ENCODE measurements at regions not wholly inside any gene's neighbourhood (a gene's known extent, or its start where the extent isn't known, plus 50 kb on each side); places are given as distances from the start of the nearest gene placed in this dataset.

DNA sequence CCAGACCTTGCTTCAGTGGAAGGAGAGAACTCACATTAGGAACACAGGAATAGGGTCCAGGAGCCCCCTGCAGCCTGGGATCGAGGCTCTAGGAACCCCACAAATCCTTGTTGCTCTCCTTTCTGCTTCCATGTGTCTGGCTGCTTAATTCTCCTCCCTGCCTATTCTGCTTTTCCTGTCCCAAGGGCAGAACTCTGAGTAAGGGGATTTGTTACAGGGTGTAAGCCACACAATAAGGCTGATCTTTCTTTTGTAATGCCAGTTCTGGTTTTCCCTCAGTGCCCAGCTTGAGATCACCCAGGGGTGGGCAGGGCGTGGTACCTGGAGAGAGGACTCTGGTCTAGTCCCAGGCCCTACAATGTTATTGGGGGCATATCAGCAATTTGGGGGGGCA, 119.6 kb upstream of the MGAT5 start:
- no peak for DNase-seq (ENCODE audit: low spot score)
- H3K4me2 ChIP-seq (ENCODE audit: insufficient read depth, low read length, poor library complexity, severe bottlenecking) = no peak overlapping the region
- H3K4me3 ChIP-seq (ENCODE audit: low read length in 2 of 2) = no peak overlapping the region
- no peak overlapping the region for H3K23ac ChIP-seq (ENCODE audit: low read depth, low read length, poor library complexity)
- no CpG with 5 or more reads among the region's 2 CpGs for WGBS, 2 donors (ENCODE audit: extremely low coverage in 2 of 2, insufficient read length in 2 of 2, insufficient replicate concordance in 1 of 2)
- H3K18ac ChIP-seq (ENCODE audit: low read length) = no peak overlapping the region
- no peak overlapping the region for H2BK15ac ChIP-seq (ENCODE audit: low read length)
- H3K4ac ChIP-seq (ENCODE audit: low read length) = no peak overlapping the region
- peaks cover 0 to 10% of the 10 kb centered on the region in 2 donors for H3K4me1 ChIP-seq (ENCODE audit: control insufficient read depth in 2 of 2, insufficient read depth in 1 of 2, low read depth in 1 of 2, low read length in 2 of 2)
- H3K9me3 ChIP-seq (replicated peaks in 1 of 2; ENCODE audit: control insufficient read depth in 2 of 2, insufficient read depth in 1 of 2, low read depth in 1 of 2, low read length in 2 of 2) = peaks cover 2 to 4% of the 10 kb centered on the region in 2 donors
- H3K79me1 ChIP-seq (ENCODE audit: low read depth, low read length) = peaks cover 11% of the 10 kb centered on the region
- H3K36me3 ChIP-seq (replicated peaks in 1 of 2; ENCODE audit: control insufficient read depth in 2 of 2, insufficient read depth in 2 of 2, low read length in 2 of 2) = peaks cover 2 to 8% of the 10 kb centered on the region in 2 donors
- no peak overlapping the region for H2BK12ac ChIP-seq (ENCODE audit: low read length)
- H2BK120ac ChIP-seq (ENCODE audit: low read depth, low read length) = no peak overlapping the region
- H3K27me3 ChIP-seq (ENCODE audit: control insufficient read depth in 3 of 3, insufficient read depth in 3 of 3, low read depth in 1 of 3, low read length in 3 of 3) = no peaks in the 10 kb centered on the region
- H3K27ac ChIP-seq (replicated peaks; ENCODE audit: low read length) = no peak overlapping the region
- H2AFZ ChIP-seq (ENCODE audit: low read length) = no peak overlapping the region
- no peak overlapping the region for H3K9ac ChIP-seq (ENCODE audit: low read depth, low read length, poor library complexity)
- H4K8ac ChIP-seq (ENCODE audit: low read depth, low read length) = no peak overlapping the region
- H2BK5ac ChIP-seq (ENCODE audit: low read length) = no peak overlapping the region
- no peak overlapping the region for H2AK5ac ChIP-seq (ENCODE audit: low read depth, low read length)
- no peak overlapping the region for H3K14ac ChIP-seq (ENCODE audit: low read length)
- H4K91ac ChIP-seq (ENCODE audit: low read depth, low read length, poor library complexity) = no peak overlapping the region

DNA sequence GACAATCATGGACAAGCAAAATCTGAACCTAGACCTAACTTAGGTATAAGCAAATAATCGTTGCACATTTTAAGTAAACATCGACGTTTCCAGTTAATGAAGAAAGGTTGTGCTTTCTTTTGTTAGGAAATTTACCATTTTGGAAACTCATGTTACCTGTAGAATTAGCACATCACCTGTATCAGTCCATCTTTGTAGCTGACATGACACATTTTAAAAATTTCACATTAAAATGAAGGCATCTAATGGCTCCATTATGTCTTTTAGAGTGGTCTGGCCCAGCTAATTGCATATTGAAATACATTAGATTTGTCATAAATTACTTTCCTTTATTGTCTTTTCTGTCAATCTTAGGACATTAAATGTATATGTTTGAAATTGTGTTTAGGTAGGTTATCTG, 119.0 kb upstream of the MGAT5 start:
- Histone ChIP-seq H3K9me3 (replicated peaks in 1 of 2; ENCODE audit: control insufficient read depth in 2 of 2, insufficient read depth in 1 of 2, low read depth in 1 of 2, low read length in 2 of 2) (peaks cover 0 to 2% of the 10 kb centered on the region in 2 donors), H2BK5ac (ENCODE audit: low read length) (no peak overlapping the region), H3K4me2 (ENCODE audit: insufficient read depth, low read length, poor library complexity, severe bottlenecking) (no peak overlapping the region), H2AK5ac (ENCODE audit: low read depth, low read length) (no peak overlapping the region), H3K4me1 (ENCODE audit: control insufficient read depth in 2 of 2, insufficient read depth in 1 of 2, low read depth in 1 of 2, low read length in 2 of 2) (peaks cover 0 to 10% of the 10 kb centered on the region in 2 donors), H2AFZ (ENCODE audit: low read length) (no peak overlapping the region), H3K18ac (ENCODE audit: low read length) (no peak overlapping the region), H2BK120ac (ENCODE audit: low read depth, low read length) (no peak overlapping the region), H4K91ac (ENCODE audit: low read depth, low read length, poor library complexity) (no peak overlapping the region), H3K4me3 (ENCODE audit: low read length in 2 of 2) (no peak overlapping the region), H3K27me3 (ENCODE audit: control insufficient read depth in 3 of 3, insufficient read depth in 3 of 3, low read depth in 1 of 3, low read length in 3 of 3) (no peaks in the 10 kb centered on the region), H2BK15ac (ENCODE audit: low read length) (no peak overlapping the region), H2BK12ac (ENCODE audit: low read length) (no peak overlapping the region), H3K9ac (ENCODE audit: low read depth, low read length, poor library complexity) (no peak overlapping the region), H3K23ac (ENCODE audit: low read depth, low read length, poor library complexity) (no peak overlapping the region), H3K4ac (ENCODE audit: low read length) (no peak overlapping the region), H3K14ac (ENCODE audit: low read length) (no peak overlapping the region), H3K27ac (replicated peaks; ENCODE audit: low read length) (no peak overlapping the region), H4K8ac (ENCODE audit: low read depth, low read length) (no peak overlapping the region), H3K79me1 (ENCODE audit: low read depth, low read length) (peaks cover 10% of the 10 kb centered on the region), H3K36me3 (replicated peaks in 1 of 2; ENCODE audit: control insufficient read depth in 2 of 2, insufficient read depth in 2 of 2, low read length in 2 of 2) (peaks cover 2 to 13% of the 10 kb centered on the region in 2 donors)
- no peak for DNase-seq (ENCODE audit: low spot score)
- no CpG with 5 or more reads among the region's 3 CpGs for WGBS, 2 donors (ENCODE audit: extremely low coverage in 2 of 2, insufficient read length in 2 of 2, insufficient replicate concordance in 1 of 2)

- Histone ChIP-seq H3K9ac (ENCODE audit: low read depth, low read length, poor library complexity) (no peak overlapping the region), H3K23ac (ENCODE audit: low read depth, low read length, poor library complexity) (no peak overlapping the region), H3K79me1 (ENCODE audit: low read depth, low read length) (peaks cover 6% of the 10 kb centered on the region), H3K4ac (ENCODE audit: low read length) (no peak overlapping the region), H3K18ac (ENCODE audit: low read length) (no peak overlapping the region), H2BK5ac (ENCODE audit: low read length) (no peak overlapping the region), H3K27ac (replicated peaks; ENCODE audit: low read length) (no peak overlapping the region), H3K4me3 (ENCODE audit: low read length in 2 of 2) (no peak overlapping the region), H2BK15ac (ENCODE audit: low read length) (no peak overlapping the region), H4K91ac (ENCODE audit: low read depth, low read length, poor library complexity) (no peak overlapping the region), H3K9me3 (replicated peaks in 1 of 2; ENCODE audit: control insufficient read depth in 2 of 2, insufficient read depth in 1 of 2, low read depth in 1 of 2, low read length in 2 of 2) (peaks cover 0 to 2% of the 10 kb centered on the region in 2 donors), H2AK5ac (ENCODE audit: low read depth, low read length) (no peak overlapping the region), H2BK12ac (ENCODE audit: low read length) (no peak overlapping the region), H3K4me1 (ENCODE audit: control insufficient read depth in 2 of 2, insufficient read depth in 1 of 2, low read depth in 1 of 2, low read length in 2 of 2) (peaks cover 0 to 12% of the 10 kb centered on the region in 2 donors), H3K27me3 (ENCODE audit: control insufficient read depth in 3 of 3, insufficient read depth in 3 of 3, low read depth in 1 of 3, low read length in 3 of 3) (no peaks in the 10 kb centered on the region), H4K8ac (ENCODE audit: low read depth, low read length) (no peak overlapping the region), H2AFZ (ENCODE audit: low read length) (no peak overlapping the region), H3K14ac (ENCODE audit: low read length) (no peak overlapping the region), H2BK120ac (ENCODE audit: low read depth, low read length) (no peak overlapping the region), H3K36me3 (replicated peaks in 1 of 2; ENCODE audit: control insufficient read depth in 2 of 2, insufficient read depth in 2 of 2, low read length in 2 of 2) (peaks cover 2 to 17% of the 10 kb centered on the region in 2 donors), H3K4me2 (ENCODE audit: insufficient read depth, low read length, poor library complexity, severe bottlenecking) (no peak overlapping the region)
- no peak for DNase-seq (ENCODE audit: low spot score)
- no CpG with 5 or more reads among the region's 2 CpGs for WGBS, 2 donors (ENCODE audit: extremely low coverage in 2 of 2, insufficient read length in 2 of 2, insufficient replicate concordance in 1 of 2)
Measured at GRCh38 chr2:134135793-134136192, 118.1 kb upstream of the MGAT5 start.

GRCh38 chr2:134136731-134137130, 117.1 kb upstream of the MGAT5 start:
- Histone ChIP-seq H3K9me3 (replicated peaks in 1 of 2; ENCODE audit: control insufficient read depth in 2 of 2, insufficient read depth in 1 of 2, low read depth in 1 of 2, low read length in 2 of 2) (peaks cover 0 to 2% of the 10 kb centered on the region in 2 donors), H3K79me1 (ENCODE audit: low read depth, low read length) (peaks cover 3% of the 10 kb centered on the region), H3K27ac (replicated peaks; ENCODE audit: low read length) (no peak overlapping the region), H3K4me3 (ENCODE audit: low read length in 2 of 2) (no peak overlapping the region), H3K4me2 (ENCODE audit: insufficient read depth, low read length, poor library complexity, severe bottlenecking) (no peak overlapping the region), H2BK12ac (ENCODE audit: low read length) (no peak overlapping the region), H3K27me3 (ENCODE audit: control insufficient read depth in 3 of 3, insufficient read depth in 3 of 3, low read depth in 1 of 3, low read length in 3 of 3) (no peaks in the 10 kb centered on the region), H4K91ac (ENCODE audit: low read depth, low read length, poor library complexity) (no peak overlapping the region), H3K36me3 (replicated peaks in 1 of 2; ENCODE audit: control insufficient read depth in 2 of 2, insufficient read depth in 2 of 2, low read length in 2 of 2) (peaks cover 0 to 11% of the 10 kb centered on the region in 2 donors), H4K8ac (ENCODE audit: low read depth, low read length) (no peak overlapping the region), H2BK5ac (ENCODE audit: low read length) (no peak overlapping the region), H3K23ac (ENCODE audit: low read depth, low read length, poor library complexity) (no peak overlapping the region), H2AK5ac (ENCODE audit: low read depth, low read length) (no peak overlapping the region), H3K18ac (ENCODE audit: low read length) (no peak overlapping the region), H3K14ac (ENCODE audit: low read length) (no peak overlapping the region), H2BK120ac (ENCODE audit: low read depth, low read length) (no peak overlapping the region), H3K4me1 (ENCODE audit: control insufficient read depth in 2 of 2, insufficient read depth in 1 of 2, low read depth in 1 of 2, low read length in 2 of 2) (peaks cover 0 to 12% of the 10 kb centered on the region in 2 donors), H3K4ac (ENCODE audit: low read length) (no peak overlapping the region), H2BK15ac (ENCODE audit: low read length) (no peak overlapping the region), H3K9ac (ENCODE audit: low read depth, low read length, poor library complexity) (no peak overlapping the region), H2AFZ (ENCODE audit: low read length) (no peak overlapping the region)
- no CpG with 5 or more reads among the region's 2 CpGs for WGBS, 2 donors (ENCODE audit: extremely low coverage in 2 of 2, insufficient read length in 2 of 2, insufficient replicate concordance in 1 of 2)
- DNase-seq (ENCODE audit: low spot score) = no peak

All from neuronal stem cell (in vitro differentiated cells).